NCI-H82 treated with DMSO at 0.1 percent for 48 hours (cell line): ENCODE measurements at regions not wholly inside any gene's neighbourhood (a gene's known extent, or its start where the extent isn't known, plus 50 kb on each side); places are given as distances from the start of the nearest gene placed in this dataset.
A peak's percentile ranks its signal among the peaks of the same experiment; 100 is the strongest.
"Not testable (repeated sequence)": the region's sequence is repeated elsewhere in the genome, so short reads cannot be mapped to it uniquely, and the experiment has no call there.

Experiments used
- DNase-seq: peaks from one replicate; lab custom pipeline; 2025; ENCODE audit not compliant: unreplicated experiment; lab: John Stamatoyannopoulos, UW

DNA sequence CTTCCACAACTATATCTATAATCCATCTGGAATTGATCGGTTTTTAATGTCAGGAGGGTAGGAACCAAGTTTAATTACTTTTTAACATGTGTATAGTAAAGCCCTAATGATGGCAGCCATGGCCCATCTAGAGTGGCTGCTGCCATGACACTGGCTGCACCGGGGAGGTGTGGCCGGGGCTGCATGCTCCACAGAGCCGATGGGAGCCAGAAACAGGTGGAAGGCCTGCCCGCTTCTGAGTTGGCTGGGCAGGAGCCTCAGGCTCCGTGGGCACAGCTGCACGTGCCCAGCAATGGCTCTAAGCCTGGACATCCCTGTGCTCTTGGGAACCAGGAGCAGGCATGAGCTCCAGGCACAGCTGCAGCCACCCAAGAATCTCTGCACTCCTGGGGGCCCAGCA is 73.0 kb downstream of the GBP6 start:
- DNase-seq: no peak

- not testable (repeated sequence) for DNase-seq
These were observed 74.4 kb downstream of the GBP6 start for GRCh38 chr1:89438301-89438700.

GRCh38 chr1:89440911-89441310 is 77.1 kb downstream of the GBP6 start:
- DNase-seq: no peak

DNA sequence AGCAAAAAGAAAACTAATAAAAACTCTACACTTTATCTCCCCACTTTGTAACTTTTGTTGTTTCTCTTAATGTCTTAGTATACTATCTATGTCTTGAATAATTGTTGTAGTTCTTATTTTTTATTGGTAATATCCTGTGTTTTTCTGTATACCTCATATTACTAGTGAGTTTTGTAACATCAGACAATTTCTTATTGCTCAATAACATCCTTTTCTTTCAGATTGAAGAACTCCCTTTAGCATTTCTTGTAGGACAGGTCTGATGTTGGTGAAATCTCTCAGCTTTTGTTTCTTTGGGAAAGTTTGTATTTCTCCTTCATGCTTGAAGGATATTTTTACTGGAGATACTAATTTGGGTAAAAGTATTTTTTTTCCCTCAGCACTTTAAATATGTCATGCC is 79.8 kb upstream of the LRRC8B start:
- no peak for DNase-seq

DNA sequence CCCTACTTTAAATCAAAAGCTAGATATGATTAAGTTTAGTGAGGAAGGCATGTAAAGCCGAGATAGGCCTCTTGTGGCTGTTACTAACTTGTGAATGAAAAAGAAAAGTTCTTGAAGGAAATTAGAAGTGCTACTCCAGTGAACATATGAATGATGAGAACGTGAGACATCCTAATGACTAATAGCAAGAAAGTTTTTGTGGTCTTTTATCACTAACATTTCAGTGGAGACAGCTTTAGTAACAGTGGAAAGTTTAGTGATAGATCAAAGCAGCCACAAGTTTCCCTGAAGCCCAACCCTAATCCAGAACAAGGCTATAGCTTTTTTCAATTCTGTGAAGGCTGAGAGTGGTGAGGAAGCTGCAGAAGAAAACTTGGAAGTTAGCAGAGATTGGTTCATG is 73.6 kb upstream of the LRRC8B start:
- DNase-seq: no peak

GRCh38 chr1:89453123-89453972 is 71.3 kb upstream of the LRRC8B start:
- DNase-seq: no peak

- peak; percentile 18 for DNase-seq
These were observed 69.6 kb upstream of the LRRC8B start for GRCh38 chr1:89454845-89455521.

- DNase-seq: no peak
These were observed 67.6 kb upstream of the LRRC8B start for GRCh38 chr1:89457046-89457445.

GRCh38 chr1:89459081-89459480 is 65.5 kb upstream of the LRRC8B start:
- DNase-seq: no peak

GRCh38 chr1:89460325-89460724 is 64.3 kb upstream of the LRRC8B start:
- no peak for DNase-seq

DNA sequence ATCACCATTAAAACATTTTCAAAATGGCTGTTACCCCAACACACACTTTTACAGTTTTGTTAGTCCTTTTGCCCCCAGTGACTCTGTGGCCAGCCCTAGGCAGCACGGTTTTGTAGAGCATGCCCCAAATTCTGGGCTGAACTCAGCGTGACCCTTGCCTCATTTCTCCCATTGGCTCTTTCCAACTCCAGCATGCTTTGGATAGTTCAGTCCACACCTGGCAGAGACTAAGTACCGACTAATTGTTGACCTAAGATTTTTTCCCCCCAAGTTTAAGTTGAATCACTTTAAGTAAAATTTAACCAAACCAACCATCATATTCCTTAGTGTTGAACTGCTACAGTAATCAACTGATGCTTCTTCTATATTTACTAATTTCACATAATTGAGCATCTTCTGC is 62.4 kb upstream of the LRRC8B start:
- DNase-seq: no peak

- no peak for DNase-seq
These were observed 60.6 kb upstream of the LRRC8B start for GRCh38 chr1:89464008-89464407.

GRCh38 chr1:89465201-89465600 is 59.4 kb upstream of the LRRC8B start:
- DNase-seq: no peak

- no peak for DNase-seq
These were observed 58.2 kb upstream of the LRRC8B start for GRCh38 chr1:89466307-89466930.

GRCh38 chr1:89472253-89472652 is 52.4 kb upstream of the LRRC8B start:
- DNase-seq: no peak

DNA sequence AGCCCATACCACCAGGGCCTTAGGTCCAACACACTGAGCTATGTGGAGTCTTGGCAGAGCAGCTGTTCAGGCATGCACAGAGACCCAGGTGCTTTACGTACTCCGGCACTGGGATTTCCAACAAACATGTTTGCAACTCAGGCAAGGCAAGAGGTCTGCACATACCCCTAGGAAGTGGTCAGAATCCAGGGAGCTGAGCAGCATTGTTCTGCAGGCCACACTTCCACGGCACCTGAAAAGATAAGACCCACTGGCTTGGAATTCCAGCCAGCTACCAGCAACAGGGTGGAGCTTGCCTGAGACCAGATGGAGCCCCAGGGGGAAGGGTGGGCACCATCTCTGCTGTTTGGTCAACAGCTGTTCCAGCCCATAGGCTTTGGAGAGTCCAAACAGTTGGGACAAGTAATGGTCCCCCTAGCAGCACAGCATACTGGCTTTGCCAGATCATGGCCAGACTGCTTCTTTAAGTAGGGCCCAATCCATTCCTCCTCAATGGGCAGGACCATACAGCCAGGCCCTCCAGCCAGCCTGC is 51.7 kb upstream of the LRRC8B start:
- no peak for DNase-seq
